Suppressor macrophage (primary cell): ENCODE measurements at regions not wholly inside any gene's neighbourhood (a gene's known extent, or its start where the extent isn't known, plus 50 kb on each side); places are given as distances from the start of the nearest gene placed in this dataset.
"Not testable (repeated sequence)": the region's sequence is repeated elsewhere in the genome, so short reads cannot be mapped to it uniquely, and the experiment has no call there.

Experiments
- DNase-seq, 4 experiments: peaks; one replicate each; pipeline ENCODE4 v3.0.0-alpha.2; 2020 to 2022

DNA sequence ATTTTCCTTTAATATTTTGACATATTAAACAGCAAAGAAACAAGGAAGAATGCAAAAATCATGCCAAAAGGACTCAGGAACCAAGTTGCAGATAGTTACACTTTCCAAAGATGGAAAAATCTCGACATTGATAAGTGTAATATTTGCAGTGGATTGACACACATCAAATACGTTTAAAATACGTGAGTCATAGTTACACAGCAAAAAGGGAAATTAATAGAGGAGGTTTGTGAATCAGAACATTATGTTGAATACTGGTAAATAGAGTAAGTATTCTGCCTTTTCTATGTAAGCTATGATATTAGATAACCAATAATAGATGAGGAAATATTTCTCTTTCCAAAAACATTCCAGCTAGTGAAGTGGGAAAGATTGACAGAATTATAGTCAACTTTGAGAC, 1761.3 kb upstream of the IGFBP7 start:
- DNase-seq: no peak

DNA sequence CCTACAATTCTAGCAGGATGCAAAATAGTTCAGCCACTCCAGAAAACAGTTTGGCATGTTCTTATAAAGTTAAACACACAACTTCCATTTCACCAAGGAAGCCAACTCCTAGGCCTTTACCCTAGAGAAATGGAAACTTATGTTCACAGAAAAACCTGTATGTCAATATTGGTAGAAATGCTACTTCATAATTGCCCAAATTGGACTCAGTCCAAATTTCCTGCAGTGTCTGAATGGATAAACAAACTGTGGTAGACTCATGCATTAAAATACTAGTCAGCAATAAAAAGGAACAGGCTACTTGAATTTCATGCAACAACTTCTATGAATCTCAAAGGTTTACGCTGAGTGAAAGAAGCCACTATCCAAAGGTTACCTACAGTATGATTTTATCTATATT, 1738.8 kb upstream of the IGFBP7 start:
- DNase-seq: no peak

DNA sequence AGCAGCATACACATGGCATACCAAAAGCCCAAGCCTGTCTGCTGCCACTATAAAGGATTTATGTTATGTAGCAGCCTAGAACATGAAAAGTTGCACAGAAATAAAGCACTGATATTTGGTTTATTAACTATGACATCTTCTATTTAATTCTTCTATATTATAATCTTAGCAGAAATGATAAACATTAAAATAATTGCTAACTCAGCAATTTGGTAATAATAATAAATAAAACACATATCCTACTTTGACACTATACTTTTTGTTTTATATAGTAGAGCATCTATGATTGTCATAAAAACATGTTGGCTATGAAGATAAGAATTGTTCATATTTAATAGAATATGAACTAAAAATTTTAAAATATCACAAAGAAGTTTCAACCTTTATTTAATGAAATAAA, 1733.3 kb upstream of the IGFBP7 start:
- no peak for DNase-seq

DNA sequence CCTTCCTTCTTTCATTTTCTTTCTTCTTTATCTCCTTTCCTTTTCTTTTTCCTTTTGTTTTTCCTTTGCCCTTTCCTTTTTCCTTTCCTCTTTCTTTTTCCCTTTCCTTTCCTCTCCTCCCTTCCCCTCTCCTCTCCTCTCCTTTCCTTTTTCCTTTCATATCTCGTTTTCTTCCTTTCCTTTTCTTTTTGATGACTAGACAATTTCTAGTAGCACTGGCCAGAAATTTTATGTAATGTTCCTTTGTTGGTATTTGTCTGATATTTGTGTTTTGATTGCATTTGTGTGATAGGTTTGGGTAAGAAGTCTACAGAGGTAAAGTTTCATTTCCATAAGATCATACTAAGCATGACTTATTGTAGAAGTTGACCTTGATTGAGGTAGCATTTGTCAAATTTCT, 1722.9 kb upstream of the IGFBP7 start:
- DNase-seq: no peak

DNA sequence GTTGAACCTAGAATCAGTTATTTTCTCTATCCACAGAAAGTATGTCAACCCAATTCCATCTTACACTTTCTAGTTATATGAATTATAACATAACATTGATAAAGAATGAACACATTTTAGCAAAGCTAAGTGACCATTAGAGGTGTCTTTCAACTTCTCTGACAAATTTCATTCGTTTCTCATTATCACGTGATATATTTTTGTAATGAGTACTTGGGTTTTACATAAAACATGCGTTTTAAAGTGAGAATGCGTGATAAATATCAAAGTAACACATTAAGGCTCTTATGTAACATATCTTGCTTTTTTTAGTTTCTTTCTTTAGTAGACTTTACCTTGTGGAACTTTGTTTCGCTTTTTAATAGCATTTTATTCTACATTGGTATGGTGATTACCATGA, 1715.1 kb upstream of the IGFBP7 start:
- DNase-seq: no peak

DNA sequence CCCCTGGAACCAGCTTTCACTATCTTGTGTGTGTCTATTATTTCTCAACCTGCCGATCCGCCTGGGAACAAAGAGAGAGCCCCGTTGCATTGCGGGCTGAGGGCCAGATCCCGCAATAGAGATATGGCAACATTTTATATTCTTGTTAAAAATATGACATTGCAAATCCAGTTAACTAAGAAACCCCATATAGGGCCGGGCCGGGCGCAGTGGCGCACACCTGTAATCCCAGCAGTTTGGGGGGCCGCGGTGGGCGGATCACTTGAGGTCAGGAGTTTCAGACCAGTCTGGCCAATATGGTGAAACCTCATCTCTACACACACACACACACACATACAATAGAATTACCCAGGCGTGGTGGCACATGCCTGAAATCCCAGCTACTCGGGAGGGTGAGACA, 1708.4 kb upstream of the IGFBP7 start:
- DNase-seq: not testable (repeated sequence)

DNA sequence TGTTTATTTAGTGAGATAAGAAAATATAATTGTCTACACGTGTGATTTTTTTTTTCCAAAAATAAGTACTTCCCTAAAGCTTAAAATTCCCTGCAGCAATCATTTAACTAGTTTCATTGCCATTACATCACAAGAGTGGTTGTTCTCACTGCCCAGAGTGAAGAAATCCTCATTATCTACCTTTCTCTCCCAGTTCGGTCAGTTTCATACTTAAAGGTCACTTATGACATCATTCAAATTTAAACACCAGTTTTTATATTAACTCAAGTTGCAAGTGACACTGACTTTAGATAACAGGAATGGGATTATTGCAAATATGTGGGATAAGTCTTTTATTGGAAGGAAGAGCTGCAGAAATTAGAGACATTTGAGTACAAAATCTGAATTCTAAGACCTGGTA, 1699.8 kb upstream of the IGFBP7 start:
- DNase-seq: no peak

DNA sequence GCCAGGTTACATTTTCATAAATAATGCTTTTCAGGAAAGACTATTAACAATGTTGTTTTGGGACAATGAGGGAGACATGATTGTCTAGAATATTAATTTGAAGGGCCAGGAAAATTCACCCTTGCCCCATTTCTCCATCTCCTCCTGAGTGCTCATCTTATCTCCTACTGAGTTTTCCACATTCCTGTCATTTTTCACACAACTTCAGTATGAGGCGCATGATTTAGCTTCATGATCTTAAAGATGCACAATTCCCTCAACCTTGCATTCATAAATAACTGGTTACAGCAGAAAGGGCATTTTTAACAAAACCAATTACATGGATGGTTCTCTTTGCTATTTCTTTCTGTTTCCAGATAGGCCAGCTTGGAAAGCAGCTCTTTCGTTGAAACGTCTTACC, 1699.2 kb upstream of the IGFBP7 start:
- no peak for DNase-seq

DNA sequence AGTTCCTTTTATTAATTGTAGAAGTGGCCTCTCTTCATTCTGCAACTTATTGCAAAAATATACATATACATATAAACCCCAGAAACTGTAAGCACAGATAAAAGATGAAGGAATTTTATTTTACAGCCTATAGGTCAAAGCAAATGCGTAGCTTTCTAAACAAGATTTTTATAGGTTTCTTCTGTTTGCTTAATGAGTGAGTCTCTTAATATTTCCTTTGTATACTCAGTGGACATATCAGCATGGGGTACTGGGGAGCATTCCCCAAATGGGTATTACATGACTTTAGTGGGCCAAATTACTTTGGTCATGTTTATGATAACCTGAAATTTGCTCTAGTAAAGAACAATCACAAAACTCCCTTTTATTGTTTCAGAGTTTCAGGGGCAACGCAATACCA, 1698.6 kb upstream of the IGFBP7 start:
- no peak for DNase-seq

DNA sequence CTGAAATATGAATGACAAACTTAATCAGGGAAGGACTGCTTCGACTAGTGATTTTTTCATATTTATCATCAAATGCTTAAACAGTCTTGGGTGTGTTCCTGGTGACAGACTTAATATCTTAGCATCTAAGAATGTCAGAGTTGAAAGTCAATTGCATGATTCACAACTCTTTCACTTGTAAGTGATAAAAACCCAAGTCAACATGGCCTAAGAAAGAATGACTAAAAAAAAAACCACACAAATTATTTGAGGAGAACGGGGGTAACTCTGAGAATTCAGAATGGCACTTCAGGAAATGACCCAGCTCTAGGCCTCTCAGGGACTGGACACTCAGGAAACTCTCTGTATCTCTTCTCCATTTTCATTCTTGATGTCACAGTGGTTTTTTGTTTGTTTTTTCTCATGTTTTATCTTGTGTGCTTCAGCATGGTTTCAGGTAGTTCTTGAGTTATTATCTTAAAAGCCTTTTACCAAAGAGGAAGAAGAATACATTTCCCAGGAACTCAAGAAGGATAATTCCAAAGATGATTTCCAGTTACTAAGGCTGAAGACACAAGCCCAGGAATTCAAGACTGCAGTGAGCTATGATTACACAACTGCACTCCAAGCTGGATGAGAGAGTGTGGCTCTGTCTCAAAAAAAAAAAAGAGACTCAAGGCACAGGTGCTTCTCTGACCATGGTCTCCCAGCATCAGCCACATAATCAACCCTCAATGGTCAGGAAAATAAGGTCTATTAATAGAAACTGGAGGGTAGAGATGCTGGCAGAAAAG, 1697.8 kb upstream of the IGFBP7 start:
- DNase-seq: no peak

DNA sequence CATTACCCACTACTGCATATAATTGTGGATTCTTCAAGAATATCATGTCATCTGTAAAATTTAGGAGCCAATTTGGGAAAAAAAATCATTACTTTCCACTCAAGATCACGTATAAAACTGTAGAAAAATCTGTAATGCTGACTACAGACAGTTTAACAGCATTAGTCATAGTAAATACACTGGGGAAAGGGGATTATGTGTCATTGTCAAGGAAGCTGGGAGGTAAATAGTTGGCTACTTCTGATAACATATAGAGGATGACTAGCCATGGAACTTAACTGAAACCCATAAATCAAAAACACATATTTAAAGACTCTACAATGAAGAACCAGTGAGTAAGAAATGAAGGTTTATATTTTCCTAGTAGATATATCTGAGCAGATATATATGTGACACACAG, 1666.4 kb upstream of the IGFBP7 start:
- no peak for DNase-seq

DNA sequence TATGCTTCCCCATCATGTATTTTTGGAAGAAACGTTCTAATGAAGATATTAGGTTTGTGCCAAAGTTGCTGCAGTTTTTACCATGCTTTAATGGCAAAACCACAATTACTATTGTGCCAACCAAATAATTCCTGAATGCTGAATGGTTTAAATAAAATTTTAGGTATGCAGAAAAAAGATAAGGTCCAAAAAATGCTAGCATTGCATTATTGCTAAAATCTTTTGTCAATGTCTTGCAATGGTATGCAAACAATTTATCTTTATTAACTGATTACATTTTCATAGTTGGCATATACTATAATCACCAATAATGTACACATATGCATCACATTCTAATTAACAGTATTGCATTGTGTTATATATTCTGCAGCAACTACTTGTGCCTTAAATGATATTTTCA, 1657.4 kb upstream of the IGFBP7 start:
- DNase-seq: no peak

DNA sequence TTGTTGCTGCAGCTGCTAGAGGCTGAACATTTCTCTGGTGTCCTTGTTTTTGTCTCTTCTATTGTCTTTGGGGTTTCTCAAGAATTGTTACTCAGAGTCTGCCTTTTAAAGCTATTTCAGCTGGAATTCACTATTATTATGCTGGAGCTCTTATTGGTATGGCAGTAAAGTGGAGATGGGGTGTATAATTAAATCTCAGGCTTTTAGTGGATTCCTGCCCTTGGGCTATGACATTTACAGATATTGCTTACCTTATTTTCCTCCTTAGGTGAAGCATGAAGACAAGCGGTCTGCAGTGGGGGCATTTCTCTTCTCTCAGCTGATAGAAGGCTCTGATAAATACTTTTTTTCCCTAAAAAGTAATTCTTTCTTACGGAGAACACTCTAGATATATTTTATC, 1656.6 kb upstream of the IGFBP7 start:
- DNase-seq: no peak

DNA sequence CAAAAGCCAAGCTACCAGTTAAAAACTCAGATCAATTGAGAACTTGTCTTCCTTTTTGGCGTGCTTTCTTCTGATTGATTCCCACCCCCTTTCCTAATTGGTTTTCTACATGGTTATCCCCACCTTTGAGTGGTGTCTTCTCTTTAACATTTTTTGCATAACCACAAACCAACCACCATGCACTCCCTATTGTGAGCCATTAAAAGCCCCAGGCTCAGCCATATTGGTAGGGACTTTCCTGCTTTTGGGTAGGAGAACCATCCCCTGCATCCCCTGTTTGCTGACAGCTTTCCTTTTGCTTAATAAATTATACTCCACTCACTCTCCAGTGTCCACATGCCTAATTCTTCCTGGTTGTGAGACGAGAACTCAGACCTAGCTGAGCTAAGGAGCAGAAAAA, 1651.4 kb upstream of the IGFBP7 start:
- no peak for DNase-seq

DNA sequence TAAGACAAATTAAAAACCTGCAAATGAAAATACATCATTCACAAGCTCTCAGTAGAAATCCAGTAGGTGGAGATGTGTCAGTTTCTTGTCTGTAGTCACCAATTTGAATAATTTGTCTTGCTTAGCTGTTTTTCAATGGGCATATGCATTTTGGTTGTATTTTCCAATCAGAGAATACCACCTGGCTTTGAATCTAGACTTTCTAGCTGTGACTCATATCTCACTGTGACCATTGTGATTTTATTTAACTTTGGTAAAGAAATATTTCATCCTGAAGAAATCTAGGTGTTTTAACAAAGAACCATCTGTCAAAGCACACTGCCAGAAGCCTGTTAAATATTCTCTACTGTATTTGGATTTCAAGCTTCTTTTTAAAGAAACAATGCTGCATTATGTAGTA, 1650.6 kb upstream of the IGFBP7 start:
- no peak for DNase-seq

DNA sequence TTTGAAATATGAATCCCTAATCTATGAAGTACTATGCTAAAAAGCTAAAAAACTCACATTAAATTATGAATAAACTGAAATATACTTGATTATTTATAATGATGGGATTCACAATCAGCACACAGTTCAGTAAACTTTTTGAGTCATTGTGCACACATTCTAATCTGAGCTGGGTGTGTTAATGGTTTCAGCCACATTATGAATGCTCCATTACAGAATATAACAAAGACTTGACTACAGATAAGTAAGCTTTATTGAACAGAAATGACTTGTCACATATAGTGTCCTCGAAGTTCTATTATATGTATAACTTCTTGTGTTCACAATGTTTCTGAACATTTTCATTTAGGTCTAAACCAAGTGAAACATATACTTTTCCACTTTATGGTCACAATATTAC, 1649.9 kb upstream of the IGFBP7 start:
- no peak for DNase-seq

DNA sequence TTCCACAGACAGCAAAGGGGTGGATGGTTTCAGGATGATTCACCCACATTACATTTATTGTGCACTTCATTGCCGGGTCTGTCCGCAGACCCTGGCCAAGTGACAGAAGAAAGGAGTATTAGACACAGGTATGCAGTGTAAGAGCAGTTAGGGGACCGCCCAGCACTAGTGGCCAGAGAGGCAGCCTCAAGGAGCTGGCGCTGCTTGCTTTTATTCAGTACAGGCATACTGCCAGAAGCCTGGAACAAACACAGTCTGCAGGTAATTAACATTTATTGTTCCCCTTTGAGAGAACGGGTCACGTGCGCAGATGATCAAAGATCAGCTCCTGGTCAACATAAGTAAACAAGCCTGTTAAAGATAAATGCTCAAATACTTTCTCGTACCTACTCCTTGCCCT, 1639.0 kb upstream of the IGFBP7 start:
- DNase-seq: no peak

DNA sequence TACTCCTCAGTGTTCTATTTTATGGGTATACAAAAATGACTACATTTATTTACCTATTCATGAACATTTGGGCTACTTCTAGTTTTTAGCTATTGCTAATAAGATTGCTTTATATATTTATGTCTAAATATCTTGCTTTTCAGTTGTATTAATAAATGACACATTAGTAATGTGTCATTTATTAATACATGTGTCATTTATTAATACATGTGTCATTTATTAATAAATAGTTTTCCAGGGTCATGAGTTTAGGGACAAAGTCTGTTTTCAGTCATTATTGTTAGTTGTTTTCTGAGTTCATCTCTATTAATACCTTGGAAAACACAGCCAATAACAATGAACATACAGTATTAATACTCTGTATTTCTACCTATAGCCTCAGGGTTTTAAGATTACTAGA, 1630.7 kb upstream of the IGFBP7 start:
- DNase-seq: no peak

DNA sequence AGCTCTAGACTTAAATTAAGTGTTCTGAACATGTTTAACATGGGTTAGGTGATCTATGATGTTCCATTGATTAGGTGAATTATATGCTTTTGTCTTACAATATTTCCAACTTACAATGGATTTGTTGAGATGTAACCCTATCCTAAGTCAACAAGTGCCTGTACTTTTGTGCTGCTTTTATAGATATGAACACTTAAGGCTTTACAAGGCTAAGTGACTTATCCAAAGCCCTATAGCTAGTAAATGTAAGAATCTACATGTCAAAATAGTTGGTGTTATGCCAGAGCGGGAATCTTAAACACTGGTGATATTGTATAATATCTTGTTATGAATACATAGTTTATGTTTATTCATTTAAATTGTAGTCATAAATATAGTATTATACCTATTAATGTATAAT, 1629.1 kb upstream of the IGFBP7 start:
- no peak for DNase-seq

DNA sequence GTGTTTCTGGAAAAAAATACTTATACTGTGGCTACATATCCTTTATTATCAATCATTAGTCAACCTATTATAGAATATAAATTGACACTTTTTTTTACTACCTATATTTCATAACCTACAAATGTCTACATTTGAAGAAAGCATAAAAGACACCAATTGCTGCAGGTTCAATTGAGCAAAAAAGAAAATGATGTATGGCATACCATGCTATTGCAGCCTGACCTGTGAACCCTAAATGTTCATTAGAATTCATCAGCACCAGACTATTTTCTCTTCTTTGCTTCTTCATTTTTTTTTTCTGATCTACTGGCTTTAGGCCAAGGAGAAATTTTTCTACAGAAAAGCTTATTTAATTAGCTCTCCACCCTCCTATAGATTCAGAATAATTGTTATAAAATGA, 1628.2 kb upstream of the IGFBP7 start:
- DNase-seq: no peak

DNA sequence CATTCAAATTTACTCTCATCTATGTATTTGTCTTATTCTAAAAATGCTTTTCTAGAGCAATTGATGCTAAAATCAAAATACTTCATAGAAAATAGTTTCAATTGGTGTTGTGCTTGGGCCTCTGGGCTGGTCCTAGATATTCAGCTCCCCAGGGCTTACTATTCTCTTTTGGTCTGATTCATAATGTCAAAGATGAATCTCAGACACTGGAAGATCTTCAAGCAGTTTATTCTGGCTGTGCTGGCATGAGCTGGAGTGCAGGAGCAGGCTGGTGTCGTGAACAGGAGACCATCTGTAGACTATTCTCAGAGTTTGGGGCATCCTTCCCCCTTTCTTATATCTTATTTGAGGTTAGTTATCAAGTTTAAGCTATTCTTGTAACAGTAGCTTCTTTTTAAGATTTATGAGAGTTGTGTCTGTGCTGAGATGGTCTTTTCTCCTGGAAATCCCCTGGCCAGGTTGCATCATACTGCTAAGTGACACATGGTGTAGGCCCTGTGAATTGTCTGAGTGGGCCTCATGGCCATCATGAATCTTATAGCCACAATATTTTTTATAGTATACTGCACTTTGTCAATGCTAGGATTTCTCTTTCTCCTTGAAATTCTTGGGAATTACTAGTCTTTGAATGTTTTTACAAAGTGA, 1624.0 kb upstream of the IGFBP7 start:
- DNase-seq: no peak

DNA sequence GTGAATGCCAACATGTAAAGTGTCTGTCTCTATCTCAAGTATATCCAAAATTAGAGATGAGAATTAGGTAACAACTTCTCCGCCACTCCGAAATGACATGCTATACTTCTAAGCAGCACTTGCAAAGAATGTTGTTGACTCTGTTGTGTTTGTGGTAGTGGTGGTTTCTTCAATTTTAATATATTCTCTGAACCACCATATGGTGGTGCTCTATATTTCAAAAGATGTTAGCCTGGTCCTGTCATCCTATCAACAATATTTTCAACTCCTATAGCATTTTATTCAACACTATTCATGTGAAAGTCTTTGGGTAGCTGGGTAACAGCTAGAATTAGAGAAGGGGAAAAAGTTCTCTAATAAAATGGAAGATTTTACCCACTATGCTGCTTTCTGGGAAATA, 1622.8 kb upstream of the IGFBP7 start:
- DNase-seq: no peak

DNA sequence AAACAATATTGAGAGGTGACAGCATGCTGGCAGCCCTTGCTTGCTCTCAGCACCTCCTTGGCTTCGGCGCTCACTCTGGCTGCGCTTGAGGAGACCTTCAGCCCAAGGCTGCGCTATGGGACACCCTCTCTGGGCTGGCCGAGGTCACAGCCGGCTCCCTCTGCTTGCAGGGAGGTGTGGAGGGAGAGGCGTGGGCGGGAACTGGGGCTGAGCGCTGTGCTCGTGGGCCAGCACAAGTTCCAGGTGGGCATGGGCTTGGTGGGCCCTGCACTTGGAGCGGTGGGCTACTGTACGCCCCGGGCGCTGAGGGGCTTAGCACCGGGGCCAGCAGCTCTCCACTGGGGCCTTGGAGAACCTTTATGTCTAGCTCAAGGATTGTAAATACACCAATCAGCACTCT, 1613.8 kb upstream of the IGFBP7 start:
- no peak for DNase-seq

DNA sequence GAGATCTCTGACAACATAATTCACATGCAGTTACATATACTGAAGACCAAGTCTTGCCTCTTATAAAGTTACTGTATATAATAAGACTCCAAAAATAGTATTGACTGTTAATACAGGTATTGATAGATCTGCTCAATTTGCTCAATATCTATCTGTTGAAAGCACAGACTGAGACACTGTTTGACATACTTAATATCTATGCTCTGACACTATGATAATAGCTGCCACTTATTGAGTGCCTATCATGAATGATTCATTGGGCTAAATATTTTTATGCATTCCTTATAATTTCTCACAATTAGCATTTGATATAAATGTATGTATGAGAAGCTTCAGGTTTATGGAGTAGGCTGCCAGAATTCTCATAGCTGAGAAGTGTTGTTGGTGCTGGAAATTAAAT, 1600.9 kb upstream of the IGFBP7 start:
- no peak for DNase-seq

DNA sequence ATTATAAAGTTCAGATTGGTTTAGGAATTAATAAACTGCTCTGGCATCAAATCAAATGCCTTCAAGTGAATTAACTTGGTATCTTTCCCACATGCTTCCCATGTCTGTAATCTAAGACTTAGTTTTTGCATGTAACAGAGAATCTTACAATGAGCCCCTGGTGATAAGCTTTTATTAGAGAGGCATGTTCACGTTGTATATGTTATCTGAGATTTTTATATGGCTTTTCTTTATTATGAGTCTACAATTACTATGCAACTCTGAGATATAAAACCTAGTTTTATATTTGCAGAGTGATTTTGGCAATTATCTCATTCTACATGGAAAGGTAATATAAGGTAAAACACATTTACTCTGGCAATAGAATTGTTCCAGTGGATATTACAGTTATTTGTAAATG, 1578.4 kb upstream of the IGFBP7 start:
- DNase-seq: no peak
